ENCODE measurements at regions not wholly inside any gene's neighbourhood (a gene's known extent, or its start where the extent isn't known, plus 50 kb on each side); places are given as distances from the start of the nearest gene placed in this dataset.

GRCh38 chr14:104371031-104371430, 208.5 kb upstream of the C14orf180 start:
- intact Hi-C loops (cut with DNase I) = no loop called here
- no peak for DNase-seq
- WGBS, 4 donors = 62 to 88% (median 79%) methylated on average over 6 to 15 of the region's 15 CpGs

GRCh38 chr14:104371917-104372316, 207.6 kb upstream of the C14orf180 start:
- H3K27ac ChIP-seq = no peak overlapping the region
- intact Hi-C loops (cut with DNase I) = no loop called here
- H3K9me3 ChIP-seq (replicated peaks in 1 of 3) = no peaks in the 10 kb centered on the region
- 82 to 93% (median 89%) methylated on average over 6 of the region's 6 CpGs for WGBS, 4 donors
- no peaks in the 10 kb centered on the region for H3K27me3 ChIP-seq
- TF ChIP-seq POLR2A (IDR thresholded peaks at IDR 0.05) (no peak), CTCF (IDR thresholded peaks at IDR 0.05) (no peak)
- H3K4me1 ChIP-seq (replicated peaks in 1 of 2) = no peaks in the 10 kb centered on the region
- no peaks in the 10 kb centered on the region for H3K36me3 ChIP-seq (replicated peaks in 1 of 2)
- DNase-seq = no peak
- no peak overlapping the region for H3K4me3 ChIP-seq

More at GRCh38 chr14:104371031-104371430, 208.5 kb upstream of the C14orf180 start:
- no peaks in the 10 kb centered on the region for H3K36me3 ChIP-seq (replicated peaks in 1 of 2)
- no peaks in the 10 kb centered on the region for H3K4me1 ChIP-seq (replicated peaks in 1 of 2)
- TF ChIP-seq CTCF (IDR thresholded peaks at IDR 0.05) (no peak), POLR2A (IDR thresholded peaks at IDR 0.05) (no peak)
- no peaks in the 10 kb centered on the region for H3K9me3 ChIP-seq (replicated peaks in 1 of 3)
- H3K4me3 ChIP-seq = no peak overlapping the region
- no peak overlapping the region for H3K27ac ChIP-seq
- H3K27me3 ChIP-seq = no peaks in the 10 kb centered on the region

- Histone ChIP-seq H3K27ac (no peak overlapping the region), H3K27me3 (no peaks in the 10 kb centered on the region), H3K4me3 (no peak overlapping the region), H3K9me3 (replicated peaks in 1 of 3) (no peaks in the 10 kb centered on the region), H3K36me3 (replicated peaks in 1 of 2) (no peaks in the 10 kb centered on the region), H3K4me1 (replicated peaks in 1 of 2) (no peaks in the 10 kb centered on the region)
- intact Hi-C loops (cut with DNase I) = no loop called here
- WGBS, 4 donors = 77 to 86% (median 83%) methylated on average over 11 to 16 of the region's 16 CpGs
- TF ChIP-seq POLR2A (IDR thresholded peaks at IDR 0.05) (no peak), CTCF (IDR thresholded peaks at IDR 0.05) (no peak)
- no peak for DNase-seq
These were observed 207.0 kb upstream of the C14orf180 start for GRCh38 chr14:104372390-104373054.

GRCh38 chr14:104373055-104373854, 206.3 kb upstream of the C14orf180 start:
- Histone ChIP-seq H3K27me3 (no peaks in the 10 kb centered on the region), H3K4me3 (no peak overlapping the region)

More at GRCh38 chr14:104373055-104373854, 206.3 kb upstream of the C14orf180 start:
- H3K27ac ChIP-seq = no peak overlapping the region
- TF ChIP-seq POLR2A (IDR thresholded peaks at IDR 0.05) = no peak
- TF ChIP-seq CTCF (IDR thresholded peaks at IDR 0.05) = no peak
- no peaks in the 10 kb centered on the region for H3K9me3 ChIP-seq (replicated peaks in 1 of 3)
- no peak for DNase-seq
- no peaks in the 10 kb centered on the region for H3K4me1 ChIP-seq (replicated peaks in 1 of 2)
- intact Hi-C loops (cut with DNase I) = no loop called here
- 76 to 81% (median 78%) methylated on average over 19 to 26 of the region's 26 CpGs for WGBS, 4 donors
- H3K36me3 ChIP-seq (replicated peaks in 1 of 2) = no peaks in the 10 kb centered on the region

Measured in adrenal gland (tissue), 9 donors.